ENCODE measurements at regions not wholly inside any gene's neighbourhood (a gene's known extent, or its start where the extent isn't known, plus 50 kb on each side); places are given as distances from the start of the nearest gene placed in this dataset.

- FAIRE-seq (no peak), DNase-seq (ENCODE audit: insufficient read length, low spot score) (no peak)
- no peak for TF ChIP-seq CTCF (IDR thresholded peaks at IDR 0.05; ENCODE audit: insufficient read depth, missing control alignments)
Observed at GRCh38 chr2:194327196-194327888, 1329.7 kb upstream of the SLC39A10 start.

GRCh38 chr2:194323740-194324139 lies 1333.3 kb upstream of the SLC39A10 start:
- no peak for DNase-seq (ENCODE audit: insufficient read length, low spot score)
- FAIRE-seq = no peak
- TF ChIP-seq CTCF (IDR thresholded peaks at IDR 0.05; ENCODE audit: insufficient read depth, missing control alignments) = no peak

GRCh38 chr2:194320520-194320919 lies 1336.5 kb upstream of the SLC39A10 start:
- no peak for TF ChIP-seq CTCF (IDR thresholded peaks at IDR 0.05; ENCODE audit: insufficient read depth, missing control alignments)
- FAIRE-seq = no peak
- DNase-seq (ENCODE audit: insufficient read length, low spot score) = no peak

- FAIRE-seq (no peak), DNase-seq (ENCODE audit: insufficient read length, low spot score) (no peak)
- TF ChIP-seq CTCF (IDR thresholded peaks at IDR 0.05; ENCODE audit: insufficient read depth, missing control alignments) = no peak
Observed at GRCh38 chr2:194319222-194319992, 1337.6 kb upstream of the SLC39A10 start.

GRCh38 chr2:194314042-194314441 lies 1343.0 kb upstream of the SLC39A10 start:
- no peak for TF ChIP-seq CTCF (IDR thresholded peaks at IDR 0.05; ENCODE audit: insufficient read depth, missing control alignments)
- FAIRE-seq = no peak
- no peak for DNase-seq (ENCODE audit: insufficient read length, low spot score)

- FAIRE-seq (peak; percentile 77), DNase-seq (ENCODE audit: insufficient read length, low spot score) (no peak)
- no peak for TF ChIP-seq CTCF (IDR thresholded peaks at IDR 0.05; ENCODE audit: insufficient read depth, missing control alignments)
Observed at GRCh38 chr2:194304191-194304590, 1352.8 kb upstream of the SLC39A10 start.

GRCh38 chr2:194301946-194302345 lies 1355.1 kb upstream of the SLC39A10 start:
- DNase-seq (ENCODE audit: insufficient read length, low spot score) (no peak), FAIRE-seq (no peak)
- TF ChIP-seq CTCF (IDR thresholded peaks at IDR 0.05; ENCODE audit: insufficient read depth, missing control alignments) = no peak

Data from D721Med (cell line).